IPS DF 6.9 (cell line): ENCODE measurements at regions not wholly inside any gene's neighbourhood (a gene's known extent, or its start where the extent isn't known, plus 50 kb on each side); places are given as distances from the start of the nearest gene placed in this dataset.
"Not testable (repeated sequence)": the region's sequence is repeated elsewhere in the genome, so short reads cannot be mapped to it uniquely, and the experiment has no call there.

Experiments
- DNase-seq: peaks from one replicate; pipeline ENCODE4 v3.0.0-alpha.2; 2013; ENCODE audit warnings: low read depth, low spot score
- H3K27ac ChIP-seq: one replicate; pipeline ENCODE4 v1.5.1; 2013; ENCODE audit warnings: low read length, control low read depth
- H3K27me3 ChIP-seq: 2 replicates; pipeline ENCODE4 v1.6.1; 2013; ENCODE audit warnings: mild to moderate bottlenecking, low read length; ENCODE audit not compliant: control insufficient read depth, insufficient read depth
- H3K36me3 ChIP-seq: 2 replicates; pipeline ENCODE4 v1.6.1; 2013; ENCODE audit warnings: low read length; ENCODE audit not compliant: control insufficient read depth, insufficient read depth
- H3K4me1 ChIP-seq: 2 replicates; pipeline ENCODE4 v1.6.1; 2013; ENCODE audit warnings: low read length; ENCODE audit not compliant: control insufficient read depth, insufficient read depth
- H3K4me3 ChIP-seq: 2 replicates; pipeline ENCODE4 v1.5.1; 2013; ENCODE audit warnings: mild to moderate bottlenecking, low read length
- H3K9me3 ChIP-seq: 2 replicates; pipeline ENCODE4 v1.6.1; 2013; ENCODE audit warnings: low read length, inconsistent platforms; ENCODE audit not compliant: control insufficient read depth, insufficient read depth
- WGBS: extraction: QIAGEN DNeasy Blood & Tissue Kit; methylation state at CpG from one replicate; pipeline ENCODE4 v1.1.7; 2013; ENCODE audit warnings: mixed read lengths, missing lambda C conversion rate; ENCODE audit not compliant: insufficient read length, insufficient coverage; 5-methylcytosine and 5-hydroxymethylcytosine counted together

DNA sequence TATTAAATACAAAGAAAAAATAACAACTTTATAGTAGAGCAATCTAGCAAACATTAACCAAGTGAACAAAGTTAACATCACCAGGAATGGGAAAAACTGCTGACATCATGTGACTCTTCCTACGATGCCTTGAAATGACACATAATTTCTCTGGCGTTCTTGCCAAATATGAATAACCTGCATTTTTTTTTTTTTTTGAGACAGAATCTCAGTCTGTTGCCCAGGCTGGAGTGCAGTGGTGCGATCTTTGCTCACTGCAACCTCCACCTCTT, 126.5 kb upstream of the VKORC1L1 start:
- Histone ChIP-seq H3K9me3 (no peaks in the 10 kb centered on the region), H3K27ac (no peak overlapping the region), H3K4me1 (no peaks in the 10 kb centered on the region), H3K4me3 (no peak overlapping the region), H3K36me3 (no peaks in the 10 kb centered on the region), H3K27me3 (no peaks in the 10 kb centered on the region)
- no peak for DNase-seq
- WGBS: no CpG with 5 or more reads among the region's 3 CpGs

DNA sequence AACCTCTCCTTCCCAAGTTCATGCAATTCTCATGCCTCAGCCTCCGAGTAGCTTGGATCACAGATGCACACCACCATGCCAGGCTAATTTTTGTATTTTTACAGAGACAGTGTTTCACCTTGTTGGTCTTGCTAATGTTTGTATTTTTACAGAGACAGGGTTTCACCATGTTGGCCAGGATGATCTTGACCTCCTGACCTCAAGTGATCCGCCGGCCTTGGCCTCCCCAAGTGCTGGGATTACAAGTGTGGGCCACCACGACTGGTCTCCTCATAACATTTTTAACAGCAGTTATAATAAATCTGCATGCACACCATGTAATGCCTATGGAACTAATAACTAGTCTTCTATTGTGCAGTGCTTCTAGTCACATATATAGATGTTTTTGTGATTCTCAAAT, 123.8 kb upstream of the VKORC1L1 start:
- Histone ChIP-seq H3K9me3 (no peaks in the 10 kb centered on the region), H3K4me3 (no peak overlapping the region), H3K4me1 (no peaks in the 10 kb centered on the region), H3K27ac (no peak overlapping the region), H3K36me3 (no peaks in the 10 kb centered on the region; the same call in 1 of the 2 replicates), H3K27me3 (no peaks in the 10 kb centered on the region)
- no peak for DNase-seq
- no CpG with 5 or more reads among the region's 4 CpGs for WGBS

DNA sequence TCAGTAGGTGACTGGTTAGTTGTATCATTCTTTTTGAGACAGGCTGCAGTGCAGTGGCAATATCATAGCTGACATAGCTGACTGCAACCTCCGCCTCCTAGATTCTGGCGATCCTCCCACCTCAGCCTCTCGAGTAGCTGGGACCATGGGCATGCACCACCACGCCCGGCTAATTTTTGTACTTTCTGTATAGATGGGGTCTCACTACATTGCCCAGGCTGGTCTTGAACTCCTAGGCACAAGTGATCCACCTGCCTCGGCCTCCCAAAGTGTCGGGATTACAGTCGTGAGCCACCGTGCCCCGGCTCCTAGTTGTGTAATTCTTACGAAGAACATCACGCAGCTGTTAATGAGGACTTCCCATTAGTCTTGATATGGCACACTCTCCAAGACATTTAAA, 123.4 kb upstream of the VKORC1L1 start:
- Histone ChIP-seq H3K27ac (no peak overlapping the region), H3K9me3 (no peaks in the 10 kb centered on the region), H3K4me1 (no peaks in the 10 kb centered on the region), H3K27me3 (no peaks in the 10 kb centered on the region), H3K36me3 (peaks cover under 1% of the 10 kb centered on the region; the same call in 1 of the 2 replicates), H3K4me3 (no peak overlapping the region)
- WGBS: no CpG with 5 or more reads among the region's 12 CpGs
- DNase-seq: no peak

DNA sequence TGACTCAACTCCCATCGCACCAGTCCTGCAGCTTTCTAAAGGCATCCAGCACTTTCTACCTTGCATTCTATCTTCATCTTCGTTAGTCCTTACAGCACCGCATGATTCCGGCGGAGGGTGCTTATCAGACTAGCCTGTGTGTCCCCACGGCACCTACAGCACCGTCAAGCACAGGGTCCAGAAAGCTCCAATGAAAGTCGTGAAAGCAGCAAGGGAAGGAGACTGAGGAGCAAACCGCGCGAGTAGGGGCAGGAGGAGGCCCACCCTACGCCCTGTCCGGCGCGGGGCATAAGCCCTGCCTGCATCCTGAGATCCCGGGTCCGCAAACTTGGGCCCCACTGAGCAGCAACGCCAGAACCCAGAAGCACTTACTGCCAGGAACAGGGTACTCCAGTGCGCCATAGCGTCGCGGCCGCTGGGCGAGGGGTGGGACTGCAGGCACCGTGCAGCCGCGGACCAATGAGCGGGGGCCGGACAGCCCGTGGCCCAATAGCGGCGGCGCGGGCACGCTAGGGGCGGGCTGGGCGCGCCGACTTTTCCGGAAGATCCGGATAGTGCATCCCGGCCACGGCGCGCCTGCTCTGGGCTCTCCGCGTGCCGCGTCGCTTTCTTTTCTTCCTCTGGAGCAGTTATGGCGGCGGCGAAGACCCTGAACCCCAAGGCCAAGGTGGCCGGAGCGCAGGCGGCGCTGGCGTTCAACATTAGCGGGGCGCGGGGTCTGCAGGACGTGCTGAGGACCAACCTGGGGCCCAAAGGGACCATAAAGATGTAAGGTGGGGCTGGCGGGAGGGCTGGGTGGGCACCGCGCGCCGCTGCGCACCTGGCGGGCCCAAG, 122.1 kb upstream of the VKORC1L1 start:
- Histone ChIP-seq H3K4me3 (peak overlapping the region; percentile 78), H3K9me3 (no peaks in the 10 kb centered on the region), H3K36me3 (peaks cover 3% of the 10 kb centered on the region; the same call in 1 of the 2 replicates), H3K27me3 (no peaks in the 10 kb centered on the region), H3K4me1 (no peaks in the 10 kb centered on the region), H3K27ac (no peak overlapping the region)
- DNase-seq: peak; percentile 63
- WGBS: no CpG with 5 or more reads among the region's 69 CpGs

DNA sequence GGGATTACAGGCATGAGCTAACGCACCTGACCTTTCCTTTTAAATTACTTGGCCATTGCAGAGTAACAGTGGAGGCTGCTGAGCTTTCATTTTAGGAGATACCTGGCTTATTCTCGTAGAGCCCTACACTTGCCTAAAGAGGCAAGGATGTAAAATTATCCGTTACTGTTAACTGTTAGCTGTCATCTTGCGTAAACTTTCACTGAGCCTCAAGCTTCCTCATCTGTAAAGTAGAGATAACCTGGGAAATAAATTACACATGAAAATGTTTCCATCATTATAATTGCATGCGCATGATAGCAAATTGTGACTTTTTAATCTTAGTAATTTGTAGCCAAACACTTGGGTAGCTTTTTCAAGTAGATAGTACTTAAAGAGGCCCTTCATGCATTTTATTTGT, 118.8 kb upstream of the VKORC1L1 start:
- H3K4me3 ChIP-seq, H3K36me3 ChIP-seq, H3K27ac ChIP-seq, H3K27me3 ChIP-seq, DNase-seq, H3K4me1 ChIP-seq, H3K9me3 ChIP-seq: not testable (repeated sequence)
- WGBS: no CpG with 5 or more reads among the region's 5 CpGs

DNA sequence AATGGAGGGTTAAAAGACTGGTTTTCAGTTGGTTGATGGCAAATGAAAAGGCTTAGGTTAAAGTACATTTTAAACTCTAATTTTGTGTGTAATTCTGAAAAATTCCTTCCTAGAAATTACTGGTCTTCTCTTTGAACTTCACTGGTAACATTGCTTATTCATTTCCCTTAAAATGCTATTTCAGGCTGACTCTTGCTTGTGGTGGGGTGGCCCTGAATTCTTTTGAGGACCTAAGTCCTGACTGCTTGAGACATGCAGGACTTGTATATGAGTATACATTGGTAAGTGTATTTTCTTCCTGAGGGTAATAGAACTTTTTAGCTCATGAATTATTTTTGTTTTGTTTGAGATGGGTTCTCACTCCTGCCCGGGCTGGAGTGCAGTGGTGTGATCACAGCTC, 113.9 kb upstream of the VKORC1L1 start:
- not testable (repeated sequence) for H3K9me3 ChIP-seq, H3K27me3 ChIP-seq, H3K36me3 ChIP-seq, H3K4me3 ChIP-seq, DNase-seq, H3K27ac ChIP-seq, H3K4me1 ChIP-seq
- WGBS: no CpG with 5 or more reads among the region's 1 CpG

DNA sequence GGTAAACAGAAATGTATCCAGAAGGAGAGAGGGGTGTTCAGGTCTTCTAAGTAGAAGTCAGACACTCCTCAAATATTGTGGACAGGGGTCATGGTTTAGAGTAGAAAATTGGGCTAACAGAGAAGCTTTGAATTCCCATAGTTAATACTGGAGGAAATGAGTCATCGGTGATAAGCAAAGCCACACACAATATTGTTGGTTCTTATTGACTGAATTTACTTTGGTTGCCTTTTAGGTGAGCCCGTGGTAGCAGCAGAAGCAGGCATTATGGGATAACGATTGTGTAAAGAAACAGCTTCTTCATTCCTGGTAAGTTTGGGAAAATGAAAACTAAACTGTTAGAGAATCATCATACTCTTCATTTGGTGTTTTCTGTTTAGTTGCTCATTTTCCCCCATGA, 110.2 kb upstream of the VKORC1L1 start:
- no CpG with 5 or more reads among the region's 3 CpGs for WGBS
- not testable (repeated sequence) for H3K4me1 ChIP-seq, H3K27me3 ChIP-seq, H3K36me3 ChIP-seq, H3K9me3 ChIP-seq, H3K27ac ChIP-seq, H3K4me3 ChIP-seq, DNase-seq

DNA sequence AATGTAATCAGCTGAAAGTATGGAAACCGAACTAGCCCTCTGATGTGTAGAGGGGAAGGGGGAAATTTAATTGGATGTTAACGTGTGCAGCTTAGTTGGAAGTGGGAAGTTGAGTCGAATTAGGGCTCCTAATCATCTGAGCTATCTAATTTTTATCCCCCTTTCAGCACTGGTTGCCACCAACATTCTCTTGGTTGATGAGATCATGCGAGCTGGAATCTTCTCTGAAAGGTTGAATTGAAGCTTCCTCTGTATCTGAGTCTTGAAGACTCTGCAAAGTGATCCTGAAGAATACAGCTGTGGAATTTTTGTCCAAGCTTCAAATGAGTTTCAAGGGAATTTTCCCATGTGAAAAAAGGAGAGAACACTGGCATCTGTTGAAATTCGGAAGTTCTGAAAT, 109.8 kb upstream of the VKORC1L1 start:
- no CpG with 5 or more reads among the region's 5 CpGs for WGBS
- H3K4me1 ChIP-seq, H3K27ac ChIP-seq, DNase-seq, H3K9me3 ChIP-seq, H3K36me3 ChIP-seq, H3K4me3 ChIP-seq, H3K27me3 ChIP-seq: not testable (repeated sequence)

DNA sequence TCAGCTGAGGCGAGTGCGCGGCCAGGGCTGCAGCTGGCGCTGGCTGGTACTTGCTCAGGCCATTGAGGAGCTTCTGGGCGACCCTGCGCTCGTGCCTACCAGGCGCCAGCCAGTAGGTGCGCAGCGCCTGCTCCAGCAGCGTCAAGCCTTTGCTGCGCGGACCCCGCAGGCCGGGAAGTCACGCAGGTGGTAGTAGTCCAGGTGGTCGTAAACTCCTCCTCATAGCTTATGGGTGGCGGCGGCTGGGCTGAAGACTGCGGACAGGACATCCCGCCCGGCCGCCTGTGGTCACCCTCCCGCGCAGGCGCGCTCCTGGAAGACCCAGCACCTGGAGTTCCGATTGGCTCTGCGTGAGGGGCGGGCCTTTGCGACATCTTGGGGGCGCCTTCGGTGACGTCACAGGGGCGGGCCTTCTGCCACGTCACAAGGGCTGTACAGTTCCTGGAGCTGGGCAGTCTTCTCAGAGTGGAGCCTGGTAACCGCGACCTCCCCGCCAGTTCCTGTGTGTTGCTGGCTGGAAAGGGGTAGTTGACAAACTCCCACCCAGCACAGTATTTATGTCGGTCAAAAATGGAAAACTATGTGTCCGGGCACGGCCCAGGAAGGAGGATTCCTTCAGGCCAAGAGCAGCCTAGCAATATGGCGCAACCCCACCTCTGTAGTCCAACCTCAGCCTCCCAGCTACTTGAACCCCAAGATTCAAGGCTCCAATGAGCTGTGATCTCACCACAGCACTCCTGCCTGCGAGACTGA, 102.2 kb upstream of the VKORC1L1 start:
- peak; percentile 20 for DNase-seq

DNA sequence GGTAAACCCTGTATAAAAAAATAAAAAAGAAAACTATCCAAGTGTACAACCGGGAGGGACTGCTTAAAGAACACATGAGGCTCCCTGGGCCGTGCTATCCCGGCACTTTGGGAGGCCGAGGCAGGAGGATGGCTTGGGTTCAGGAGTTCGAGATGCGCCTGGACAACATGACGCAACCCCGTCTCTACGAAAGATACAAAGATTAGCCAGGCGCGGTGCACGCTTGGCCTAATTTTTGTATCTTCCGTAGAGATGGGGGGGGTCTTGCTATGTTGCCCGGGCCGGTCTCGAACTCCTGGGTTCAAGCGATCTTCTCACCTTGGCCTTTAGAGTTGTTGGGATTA, 101.7 kb upstream of the VKORC1L1 start:
- WGBS: no CpG with 5 or more reads among the region's 17 CpGs
- not testable (repeated sequence) for H3K4me3 ChIP-seq, H3K9me3 ChIP-seq, H3K36me3 ChIP-seq, DNase-seq, H3K4me1 ChIP-seq, H3K27me3 ChIP-seq, H3K27ac ChIP-seq

More for the DNA sequence above, 102.2 kb upstream of the VKORC1L1 start:
- WGBS: no CpG with 5 or more reads among the region's 44 CpGs
- H3K27me3 ChIP-seq, H3K9me3 ChIP-seq, H3K36me3 ChIP-seq, H3K27ac ChIP-seq, H3K4me1 ChIP-seq: not testable (repeated sequence)
- peak overlapping the region; percentile 94 for H3K4me3 ChIP-seq

DNA sequence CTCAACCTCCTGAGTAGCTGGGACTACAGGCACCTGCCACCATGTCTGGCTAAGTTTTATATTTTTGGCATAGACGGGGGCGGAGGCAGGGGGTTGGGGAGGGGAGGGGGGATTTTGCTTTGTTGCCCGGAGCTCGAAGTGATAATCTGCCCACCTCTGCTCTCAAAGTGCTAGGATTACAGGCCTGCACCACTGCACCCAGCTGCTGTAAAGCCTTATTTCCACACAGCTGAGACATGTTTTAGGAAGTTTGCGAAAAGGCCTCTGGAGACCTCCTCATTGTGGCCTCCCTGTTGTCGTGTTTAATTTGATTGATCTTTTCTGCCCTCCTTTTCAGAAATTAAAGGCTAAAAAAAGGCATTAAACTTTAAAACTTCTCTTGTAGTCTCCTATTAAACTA, 96.2 kb upstream of the VKORC1L1 start:
- H3K36me3 ChIP-seq, H3K4me1 ChIP-seq, DNase-seq, H3K4me3 ChIP-seq, H3K9me3 ChIP-seq, H3K27ac ChIP-seq, H3K27me3 ChIP-seq: not testable (repeated sequence)
- WGBS: no CpG with 5 or more reads among the region's 6 CpGs
